LNCAP (cell line): ENCODE measurements at regions not wholly inside any gene's neighbourhood (a gene's known extent, or its start where the extent isn't known, plus 50 kb on each side); places are given as distances from the start of the nearest gene placed in this dataset.

Experiments
- TF ChIP-seq, protein P1 (sequence below): fragments of 450-650 bp; IDR thresholded peaks from 2 replicates; pipeline ENCODE4 v1.5.1; 2017; ENCODE audit warnings: mild to moderate bottlenecking

DNA sequence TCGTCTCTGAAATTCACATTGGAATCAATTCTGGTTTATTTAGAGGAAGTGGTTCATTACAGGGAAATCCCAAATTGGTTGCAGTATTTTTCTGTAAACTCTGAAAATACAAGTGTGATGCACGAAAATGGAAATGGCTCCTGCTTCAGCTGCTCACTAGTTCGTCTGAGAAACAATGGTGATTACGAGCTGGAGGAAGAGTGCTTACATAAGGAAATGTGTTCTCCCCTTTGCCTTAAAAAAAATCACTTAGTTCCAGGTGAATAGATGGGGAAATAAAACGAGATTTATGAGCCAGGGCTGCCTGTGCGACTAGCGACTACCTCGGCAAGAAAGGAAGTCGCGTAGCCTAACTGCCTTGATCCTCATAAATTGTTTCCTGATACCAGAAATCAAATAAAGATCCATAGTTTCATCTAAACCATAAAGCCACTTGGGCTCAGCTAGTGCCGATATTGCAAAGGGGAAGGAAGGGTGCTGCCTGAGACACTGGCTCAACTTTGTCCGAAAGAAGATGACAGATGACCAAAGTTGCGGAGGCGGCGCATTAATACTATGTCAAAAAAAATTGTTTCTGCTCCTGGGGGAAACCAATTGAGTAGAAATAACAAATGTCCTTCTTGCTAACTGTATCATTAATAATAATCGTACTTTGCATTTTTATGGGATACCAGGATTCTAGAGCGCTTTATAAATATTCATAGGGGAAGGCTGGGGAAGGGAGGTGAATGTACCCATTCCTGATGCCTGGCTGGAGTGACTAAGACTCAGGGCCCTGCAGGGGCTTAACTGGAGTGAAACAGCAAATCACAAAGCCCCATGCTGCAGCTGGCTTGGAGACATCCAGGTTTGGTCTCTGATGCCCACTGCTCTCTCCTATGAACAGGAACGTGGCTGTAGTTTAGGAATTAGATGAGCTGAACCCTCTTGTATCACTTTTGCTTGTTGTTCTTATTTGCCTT lies 185.7 kb downstream of the BLID start:
- TF ChIP-seq, protein P1, sequence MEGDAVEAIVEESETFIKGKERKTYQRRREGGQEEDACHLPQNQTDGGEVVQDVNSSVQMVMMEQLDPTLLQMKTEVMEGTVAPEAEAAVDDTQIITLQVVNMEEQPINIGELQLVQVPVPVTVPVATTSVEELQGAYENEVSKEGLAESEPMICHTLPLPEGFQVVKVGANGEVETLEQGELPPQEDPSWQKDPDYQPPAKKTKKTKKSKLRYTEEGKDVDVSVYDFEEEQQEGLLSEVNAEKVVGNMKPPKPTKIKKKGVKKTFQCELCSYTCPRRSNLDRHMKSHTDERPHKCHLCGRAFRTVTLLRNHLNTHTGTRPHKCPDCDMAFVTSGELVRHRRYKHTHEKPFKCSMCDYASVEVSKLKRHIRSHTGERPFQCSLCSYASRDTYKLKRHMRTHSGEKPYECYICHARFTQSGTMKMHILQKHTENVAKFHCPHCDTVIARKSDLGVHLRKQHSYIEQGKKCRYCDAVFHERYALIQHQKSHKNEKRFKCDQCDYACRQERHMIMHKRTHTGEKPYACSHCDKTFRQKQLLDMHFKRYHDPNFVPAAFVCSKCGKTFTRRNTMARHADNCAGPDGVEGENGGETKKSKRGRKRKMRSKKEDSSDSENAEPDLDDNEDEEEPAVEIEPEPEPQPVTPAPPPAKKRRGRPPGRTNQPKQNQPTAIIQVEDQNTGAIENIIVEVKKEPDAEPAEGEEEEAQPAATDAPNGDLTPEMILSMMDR = no peak

DNA sequence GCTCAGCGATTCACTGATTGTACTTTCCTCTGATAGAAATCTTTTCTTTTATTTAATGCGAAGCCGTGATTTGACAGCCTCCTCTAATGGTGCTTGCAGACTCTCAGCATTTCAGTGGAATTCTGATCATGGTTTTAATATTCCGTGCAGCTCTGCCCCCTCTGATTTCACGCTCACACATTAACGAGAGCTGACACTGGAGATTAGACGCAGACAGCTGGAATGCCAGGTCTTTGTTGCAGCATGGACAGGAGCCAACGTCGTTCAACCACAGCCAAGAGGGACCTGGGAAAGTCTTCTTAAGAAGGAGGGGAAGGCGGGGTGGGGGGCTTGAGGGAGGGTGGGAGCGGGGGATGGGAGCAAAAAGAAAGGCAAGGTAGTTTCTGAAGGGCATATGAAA lies 186.4 kb downstream of the BLID start:
- TF ChIP-seq, protein P1 = no peak

DNA sequence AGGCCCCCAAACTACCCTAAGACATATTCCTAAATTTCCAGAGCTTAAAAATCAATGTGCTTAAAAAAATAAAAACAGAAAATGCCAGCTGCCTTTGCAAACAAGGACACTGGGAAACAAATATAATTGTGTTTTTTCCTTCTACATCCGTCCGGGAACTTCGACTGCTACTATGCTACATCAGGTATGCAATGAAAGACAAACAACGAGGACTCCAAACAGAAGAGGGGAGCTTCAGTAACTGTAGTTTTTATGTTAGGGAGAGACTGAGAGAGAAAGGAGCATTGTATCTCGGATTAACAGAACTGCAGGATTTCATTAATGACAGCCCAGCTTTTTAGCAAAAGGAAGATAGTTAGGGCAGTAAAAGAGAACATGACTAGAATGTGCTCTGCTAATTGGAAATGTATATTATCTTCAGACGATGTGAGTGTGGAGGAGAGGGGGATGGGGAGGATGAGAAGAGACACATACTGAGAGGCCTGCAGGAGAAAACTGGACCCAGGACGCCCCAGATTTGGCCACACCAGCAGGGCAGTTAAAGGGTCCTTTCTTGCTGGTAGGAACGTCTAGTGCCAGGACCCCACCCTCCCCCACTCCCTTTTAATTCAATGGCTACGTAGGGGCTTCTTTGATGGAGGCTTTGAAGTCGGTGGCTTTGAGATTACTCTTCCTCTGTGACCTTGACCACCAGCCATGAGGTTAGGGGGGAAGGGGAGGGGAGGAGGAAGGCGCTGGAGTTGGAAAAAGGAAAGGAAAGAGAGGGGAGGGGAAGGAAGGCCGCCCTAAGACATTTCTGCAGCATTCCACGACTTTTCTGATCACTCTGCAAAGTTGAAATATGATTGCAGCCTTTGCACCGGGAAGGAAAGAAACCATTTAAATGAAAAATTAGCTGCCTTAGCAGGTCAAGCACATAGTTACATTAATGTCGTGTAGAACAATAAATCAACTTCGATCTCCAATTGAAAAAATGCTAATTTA lies 187.1 kb downstream of the BLID start:
- TF ChIP-seq, protein P1 = no peak

DNA sequence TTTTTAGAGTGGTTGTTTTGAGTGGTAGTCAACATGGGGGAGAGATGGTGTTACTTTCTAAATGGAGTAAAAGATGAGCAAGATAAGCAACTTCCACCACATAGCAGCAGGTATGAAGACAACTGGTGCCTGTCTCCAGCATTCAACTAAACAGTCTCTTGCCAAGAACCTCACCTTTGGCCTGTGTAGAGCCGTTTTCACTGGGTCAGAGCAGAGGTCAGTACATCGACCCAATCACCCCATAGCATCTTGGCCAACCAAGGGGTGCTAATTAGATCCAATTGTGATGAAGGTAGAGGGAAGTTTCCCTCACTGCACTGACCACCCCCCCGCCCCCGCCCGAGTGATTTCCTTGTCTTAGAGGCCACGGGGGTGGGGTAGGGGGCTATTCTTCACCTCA lies 188.2 kb downstream of the BLID start:
- TF ChIP-seq, protein P1 = no peak

DNA sequence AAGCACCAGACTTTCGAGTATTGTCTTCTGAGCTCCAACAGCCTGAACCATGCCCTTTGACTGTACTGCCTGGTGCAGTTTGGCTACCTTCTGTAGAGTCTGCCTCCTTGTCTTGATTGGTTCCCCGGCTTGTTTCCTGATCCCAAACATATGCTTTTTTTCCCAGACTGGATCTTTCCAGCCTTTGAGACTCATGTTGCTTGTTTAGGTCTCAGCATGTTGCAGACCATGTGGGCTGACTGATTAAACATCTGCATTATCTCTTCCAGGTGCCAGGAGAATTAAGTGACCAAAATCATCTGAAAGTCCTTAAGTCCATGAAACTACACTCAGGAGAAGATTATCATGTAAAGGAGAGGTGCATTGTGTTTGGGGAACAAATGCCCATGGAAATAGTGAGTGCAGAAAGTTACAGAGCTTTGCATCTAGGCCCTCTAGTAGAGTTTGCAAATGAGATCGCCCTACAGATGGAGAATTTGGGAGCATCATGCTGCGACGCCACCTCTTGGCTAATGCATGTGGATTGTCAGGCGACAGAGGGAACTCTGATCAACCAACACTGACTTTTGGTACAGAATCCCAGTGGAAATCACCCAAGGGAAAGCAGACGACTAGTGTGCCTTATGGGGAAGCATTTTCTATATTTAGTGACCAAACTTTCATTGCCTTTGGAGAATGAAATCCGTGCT lies 188.8 kb downstream of the BLID start:
- TF ChIP-seq, protein P1 = no peak

DNA sequence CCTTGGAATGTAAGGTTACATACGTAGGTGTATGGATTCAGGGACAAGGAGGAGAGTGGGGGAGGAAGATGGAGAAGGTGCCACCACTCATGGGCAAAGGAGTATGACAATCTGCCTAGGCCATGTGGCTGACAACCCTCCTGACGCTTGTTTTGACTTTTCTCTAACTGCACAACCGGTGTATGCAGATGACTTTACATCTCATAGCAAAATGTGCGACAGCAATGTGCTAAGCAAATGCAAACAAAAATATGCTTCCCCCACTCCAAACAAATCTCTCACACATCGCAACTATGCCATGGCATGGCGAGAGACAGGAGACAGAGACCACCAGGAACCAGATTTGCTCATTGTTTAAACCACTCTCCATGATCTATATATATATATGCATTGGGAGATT lies 191.8 kb downstream of the BLID start:
- TF ChIP-seq, protein P1 = no peak

DNA sequence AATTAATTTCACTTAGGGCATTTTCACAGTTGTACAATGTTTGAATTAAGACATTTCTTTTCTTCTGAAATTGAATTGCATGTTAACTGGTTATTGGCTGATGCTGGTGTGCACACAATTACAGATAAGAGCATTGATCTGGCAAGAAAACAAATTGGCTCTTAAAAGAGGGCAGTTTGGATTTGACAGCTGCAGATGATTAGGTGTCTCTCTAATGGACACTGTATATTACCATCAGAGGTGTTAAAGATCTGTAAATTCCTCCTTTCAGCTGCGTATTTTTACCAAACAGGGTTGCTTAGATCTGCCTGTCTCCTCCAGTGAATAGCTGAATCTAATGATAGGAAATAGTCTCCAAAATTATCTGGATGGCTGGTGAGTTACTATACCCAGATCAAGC lies 198.5 kb downstream of the BLID start:
- TF ChIP-seq, protein P1 = no peak
